ENCODE measurements at regions not wholly inside any gene's neighbourhood (a gene's known extent, or its start where the extent isn't known, plus 50 kb on each side); places are given as distances from the start of the nearest gene placed in this dataset.

DNA sequence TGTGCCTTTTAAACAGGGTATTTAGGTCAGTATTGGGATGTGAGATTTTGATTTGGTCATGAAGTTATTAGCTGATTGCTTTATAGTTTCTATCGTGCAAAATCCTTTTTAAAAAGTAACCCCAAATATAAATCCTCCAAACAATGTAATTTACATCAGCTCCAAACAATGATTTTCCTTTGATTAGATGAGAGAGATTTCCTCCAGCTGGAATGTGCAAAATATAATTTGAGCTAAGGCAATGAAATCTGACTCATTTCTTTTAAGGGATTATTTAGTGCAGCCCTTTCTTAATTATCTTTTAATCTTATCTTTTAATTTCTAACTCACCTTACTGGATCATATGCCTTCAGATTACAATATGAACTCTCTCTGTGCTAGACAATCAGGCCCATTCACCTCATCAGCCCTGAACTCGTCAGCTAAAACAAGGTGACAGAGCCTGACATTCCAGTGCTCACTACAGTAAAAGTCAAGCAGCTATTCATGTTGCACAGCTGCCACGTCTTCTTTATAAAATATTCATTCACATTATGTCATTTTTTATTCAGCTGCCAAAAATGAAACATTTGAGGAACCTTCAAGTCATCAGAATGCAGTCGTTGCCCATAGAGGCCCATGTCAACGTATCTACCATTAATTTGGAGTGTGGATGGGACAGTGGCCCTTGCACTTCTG lies 440.1 kb downstream of the CBLN4 start:
- TF ChIP-seq MAX (IDR thresholded peaks at IDR 0.05): no peak
- TF ChIP-seq YY1 (IDR thresholded peaks at IDR 0.05; ENCODE audit: low read depth): no peak
- no peak for TF ChIP-seq REST (IDR thresholded peaks at IDR 0.05; ENCODE audit: low read depth)
- TF ChIP-seq EP300 (IDR thresholded peaks at IDR 0.05; ENCODE audit: borderline replicate concordance): no peak
- TF ChIP-seq CREB1 (IDR thresholded peaks at IDR 0.05; ENCODE audit: low read depth): no peak
- no peak for TF ChIP-seq RAD21 (IDR thresholded peaks at IDR 0.05; ENCODE audit: low read depth)
- no peak for TF ChIP-seq TAF1 (IDR thresholded peaks at IDR 0.05; ENCODE audit: low read depth)
- TF ChIP-seq NFIC (IDR thresholded peaks at IDR 0.05): no peak
- TF ChIP-seq CEBPB (IDR thresholded peaks at IDR 0.05): no peak
- no peak for TF ChIP-seq FOXM1 (IDR thresholded peaks at IDR 0.05; ENCODE audit: borderline replicate concordance, low read depth)
- no peak for TF ChIP-seq TCF12 (IDR thresholded peaks at IDR 0.05; ENCODE audit: low read depth)
- TF ChIP-seq USF1 (IDR thresholded peaks at IDR 0.05): no peak
